ENCODE measurements at regions not wholly inside any gene's neighbourhood (a gene's known extent, or its start where the extent isn't known, plus 50 kb on each side); places are given as distances from the start of the nearest gene placed in this dataset.

- no peak for DNase-seq (ENCODE audit: low read depth in 2 of 2)
These were observed 179.2 kb upstream of the RAB4A start for GRCh38 chr1:229091721-229092136.

DNA sequence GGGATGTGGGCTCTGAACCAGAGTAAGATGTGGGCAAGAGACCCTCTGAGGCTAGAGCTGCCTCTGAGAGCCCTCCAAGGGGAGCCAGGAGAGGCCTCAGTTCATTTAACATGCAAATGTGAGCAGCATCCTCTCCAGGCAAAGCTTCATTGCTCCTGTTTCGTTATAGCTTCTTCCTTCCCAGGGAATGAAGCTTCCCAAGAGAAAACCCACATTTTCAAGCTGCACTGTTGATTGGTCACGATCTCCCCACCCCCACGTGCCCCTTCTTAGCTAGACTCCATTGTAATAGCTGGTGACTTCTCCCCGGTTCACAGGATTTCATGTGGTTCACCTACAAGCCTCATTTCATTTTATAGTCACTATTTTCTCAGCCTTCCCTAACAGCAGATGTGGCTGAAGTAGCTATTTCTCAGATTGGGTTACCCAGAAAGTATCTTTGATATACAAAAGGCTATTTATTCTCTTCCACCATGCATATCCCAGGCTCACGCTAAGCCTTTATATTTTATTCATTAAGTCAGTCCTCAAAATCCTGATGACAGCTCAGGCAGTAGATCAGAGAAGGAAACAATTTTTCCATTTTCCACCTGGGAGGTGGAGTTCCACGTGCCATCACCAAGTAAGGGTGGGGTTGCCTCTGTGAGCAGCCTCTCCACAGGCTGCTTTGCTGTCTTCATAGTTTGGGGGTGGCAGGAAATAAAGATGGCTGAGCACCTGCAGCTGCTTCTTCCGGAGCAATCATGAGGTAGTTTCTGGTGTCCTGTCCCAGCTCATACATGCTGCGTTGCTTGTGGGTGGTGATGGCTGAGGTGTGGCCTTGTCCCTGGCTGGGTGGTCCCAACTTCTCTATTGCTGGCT, 178.3 kb upstream of the RAB4A start:
- no peak for DNase-seq (ENCODE audit: low read depth in 2 of 2)

DNA sequence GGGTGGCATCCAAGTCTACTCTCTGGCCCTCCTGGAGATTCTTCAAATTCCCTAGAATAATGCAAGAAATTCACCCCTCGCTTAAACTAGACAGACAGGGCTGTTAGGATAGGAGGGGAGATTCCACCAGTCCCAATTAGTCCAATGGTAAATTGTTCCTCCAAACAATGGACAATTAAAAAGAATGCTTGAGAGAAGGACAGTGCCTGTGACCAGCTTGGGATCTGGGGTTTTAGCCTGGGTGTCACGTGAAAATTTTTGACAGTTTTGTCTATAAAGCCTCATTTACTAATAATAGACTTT, 177.7 kb upstream of the RAB4A start:
- no peak for DNase-seq (ENCODE audit: low read depth in 2 of 2)

DNA sequence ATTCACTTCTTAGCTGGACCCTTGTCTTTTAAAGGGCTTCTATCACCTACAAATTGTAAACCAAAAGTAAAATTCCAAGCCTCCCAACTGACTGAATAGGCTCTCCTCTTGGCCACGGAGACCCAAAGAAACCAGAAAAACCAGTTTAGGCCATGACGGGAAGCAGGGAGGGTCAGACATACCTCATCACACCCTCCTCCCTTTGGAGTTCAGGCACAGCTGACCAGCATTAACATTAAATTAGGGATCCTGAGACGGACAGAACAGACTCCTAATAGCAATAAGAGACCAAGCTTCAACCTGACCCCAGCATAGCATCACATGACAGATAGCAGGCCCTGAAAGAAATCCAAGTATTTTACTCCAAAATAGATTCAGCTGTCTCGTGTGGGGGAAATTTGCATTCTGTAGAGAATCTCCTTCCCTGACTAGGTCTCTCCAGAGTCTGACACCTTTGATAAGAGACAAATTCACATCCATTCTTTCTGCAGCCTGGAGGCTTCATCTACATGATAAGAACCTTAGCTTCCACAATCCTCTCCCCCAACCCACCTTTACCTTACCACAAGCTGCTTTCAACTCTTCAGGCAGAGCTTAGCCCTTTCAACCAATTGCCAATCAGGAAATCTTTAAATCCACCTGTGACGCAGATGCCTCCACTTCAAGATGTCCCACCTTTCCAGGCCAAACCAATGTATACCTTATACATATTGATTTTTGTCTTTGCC, 177.1 kb upstream of the RAB4A start:
- DNase-seq (ENCODE audit: low read depth in 2 of 2): no peak

GRCh38 chr1:229094476-229095311, 176.2 kb upstream of the RAB4A start:
- no peak for DNase-seq (ENCODE audit: low read depth in 2 of 2)

DNA sequence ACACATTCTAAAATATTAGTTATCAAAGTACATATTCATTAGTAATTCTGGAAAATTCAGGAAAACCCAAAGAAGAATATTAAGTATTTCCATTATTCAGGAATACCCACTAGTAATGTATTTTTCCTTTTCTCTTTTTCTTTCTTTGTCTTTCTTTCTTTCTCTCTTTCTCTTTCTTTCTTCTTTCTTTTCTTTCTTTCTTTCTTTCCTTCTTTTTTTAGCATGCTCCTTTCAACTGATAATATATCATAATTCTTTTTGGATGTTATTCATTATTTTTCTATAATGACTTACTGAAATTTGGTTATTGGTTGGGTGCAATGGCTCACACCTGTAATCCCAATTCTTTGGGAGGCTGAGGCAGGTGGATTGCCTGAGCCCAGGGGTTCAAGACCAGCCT, 175.6 kb upstream of the RAB4A start:
- DNase-seq (ENCODE audit: low read depth in 2 of 2): no peak

GRCh38 chr1:229097356-229097755, 173.6 kb upstream of the RAB4A start:
- no peak for DNase-seq (ENCODE audit: low read depth in 2 of 2)

- no peak for DNase-seq (ENCODE audit: low read depth in 2 of 2)
These were observed 172.6 kb upstream of the RAB4A start for GRCh38 chr1:229098361-229098760.

- no peak for DNase-seq (ENCODE audit: low read depth in 2 of 2)
These were observed 171.9 kb upstream of the RAB4A start for GRCh38 chr1:229098903-229099578.

DNA sequence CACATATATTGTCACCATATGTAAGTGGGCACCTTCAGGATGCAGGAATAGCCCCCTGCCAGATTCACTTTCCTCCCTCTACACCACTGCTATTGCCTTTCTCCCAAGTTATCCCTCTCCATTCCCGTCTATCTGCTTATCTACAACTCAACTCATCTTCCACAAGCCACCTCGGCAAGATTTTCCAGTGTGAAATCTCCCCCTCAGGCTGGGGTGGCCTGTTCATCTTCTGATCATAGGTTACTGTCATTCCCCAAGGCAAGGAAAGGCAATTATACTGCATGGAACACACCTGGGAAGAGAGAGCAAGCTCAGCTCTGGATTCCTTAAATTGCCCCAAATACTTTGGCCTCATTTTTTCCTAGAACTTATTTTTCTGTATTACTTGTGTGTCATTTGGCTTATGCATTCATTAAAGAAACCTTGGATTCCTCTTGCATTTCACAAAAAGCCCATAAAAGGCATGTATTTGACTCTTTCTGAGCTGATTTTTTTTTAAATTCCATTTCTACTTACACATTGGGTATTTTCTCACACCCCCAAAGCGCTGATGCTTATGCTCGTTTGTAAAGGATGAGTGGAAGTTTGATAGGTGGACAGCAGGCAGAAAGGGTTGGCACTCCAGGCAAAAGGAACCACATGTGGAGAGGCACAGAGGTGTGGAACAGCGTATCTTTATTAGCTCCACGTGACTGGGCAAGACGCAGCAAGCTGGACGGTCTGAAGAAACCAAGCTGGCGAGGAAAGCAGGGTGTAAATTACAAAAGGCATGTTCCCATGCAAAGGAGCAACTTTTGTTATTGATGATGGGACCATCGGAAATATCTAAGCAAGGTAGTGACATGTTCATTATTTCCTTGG, 169.7 kb upstream of the RAB4A start:
- DNase-seq (ENCODE audit: low read depth in 2 of 2): no peak

GRCh38 chr1:229102741-229103391, 168.0 kb upstream of the RAB4A start:
- no peak for DNase-seq (ENCODE audit: low read depth in 2 of 2)

- DNase-seq (ENCODE audit: low read depth in 2 of 2): no peak
These were observed 166.3 kb upstream of the RAB4A start for GRCh38 chr1:229104654-229105053.

GRCh38 chr1:229105109-229105508, 165.8 kb upstream of the RAB4A start:
- no peak for DNase-seq (ENCODE audit: low read depth in 2 of 2)

- no peak for DNase-seq (ENCODE audit: low read depth in 2 of 2)
These were observed 164.9 kb upstream of the RAB4A start for GRCh38 chr1:229105822-229106525.

DNA sequence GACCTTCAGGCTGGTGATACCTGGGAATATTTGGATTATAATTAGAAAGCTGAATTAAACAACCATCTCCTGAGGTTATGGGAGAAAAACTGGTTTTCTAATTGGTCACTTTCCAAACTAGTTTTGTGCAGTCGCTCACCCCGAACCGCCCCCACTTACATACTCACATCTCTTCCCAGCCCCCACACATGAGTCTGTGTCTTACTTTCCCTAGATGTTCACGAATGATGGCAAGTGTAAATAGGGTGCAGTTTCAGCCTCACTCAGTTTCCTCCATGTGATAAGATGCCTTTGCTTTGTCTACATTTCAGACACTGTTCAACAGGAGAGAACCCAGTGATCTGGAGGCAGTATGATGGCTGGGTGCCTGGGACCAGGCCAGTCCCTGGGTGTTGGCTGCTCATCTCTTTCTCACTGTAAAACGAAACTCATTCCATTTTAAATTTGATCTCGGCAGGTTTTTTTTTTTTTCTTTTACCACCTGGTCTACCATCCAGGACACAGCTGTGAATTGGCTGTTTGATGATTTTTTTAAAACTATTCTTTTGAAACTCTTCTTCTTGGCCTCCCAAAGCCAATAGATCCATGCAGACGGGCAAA, 164.3 kb upstream of the RAB4A start:
- DNase-seq (ENCODE audit: low read depth in 2 of 2): no peak

DNA sequence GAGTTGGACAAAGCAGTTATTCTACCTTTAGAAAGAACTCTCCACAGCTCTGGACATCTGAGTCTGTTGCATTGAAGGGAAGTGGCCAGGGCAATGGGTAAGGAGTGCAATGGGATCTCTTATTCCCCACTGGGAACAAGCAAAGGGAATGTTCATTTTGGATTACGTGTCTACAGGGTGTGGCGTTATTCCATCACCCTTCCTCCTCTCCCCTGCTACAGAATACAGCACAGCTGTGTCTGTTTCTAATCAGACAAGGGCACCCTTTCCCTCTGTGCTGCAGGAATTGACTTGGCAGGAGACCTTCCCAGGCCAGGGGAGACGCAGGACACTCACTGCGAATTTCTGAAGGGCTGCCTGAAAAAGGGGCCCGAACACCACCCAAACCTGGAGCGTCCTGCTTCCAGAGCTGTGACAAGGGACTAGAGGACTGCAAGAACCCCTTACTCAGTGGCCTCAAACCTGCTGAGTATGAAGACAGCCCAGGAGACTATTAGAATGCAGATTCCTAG, 163.6 kb upstream of the RAB4A start:
- DNase-seq (ENCODE audit: low read depth in 2 of 2): no peak

DNA sequence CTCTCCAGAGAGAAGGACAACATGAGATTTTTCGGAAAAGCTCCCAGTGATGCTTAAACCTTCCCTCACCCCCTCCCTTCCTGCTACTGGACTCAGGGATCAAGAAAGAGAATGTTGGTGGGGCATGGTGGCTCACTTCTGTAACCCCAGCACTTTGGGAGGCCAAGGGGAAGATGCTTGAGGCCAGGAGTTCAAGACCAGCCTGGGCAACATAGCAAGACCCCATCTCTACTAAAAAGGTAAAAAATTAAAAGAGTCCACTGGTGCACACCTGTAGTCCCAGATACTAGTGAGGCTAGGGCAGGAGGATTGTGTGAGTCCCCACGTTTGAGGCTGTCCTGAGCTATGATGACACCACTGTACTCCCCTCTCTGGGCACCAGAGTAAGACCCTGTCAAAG, 162.9 kb upstream of the RAB4A start:
- no peak for DNase-seq (ENCODE audit: low read depth in 2 of 2)

DNA sequence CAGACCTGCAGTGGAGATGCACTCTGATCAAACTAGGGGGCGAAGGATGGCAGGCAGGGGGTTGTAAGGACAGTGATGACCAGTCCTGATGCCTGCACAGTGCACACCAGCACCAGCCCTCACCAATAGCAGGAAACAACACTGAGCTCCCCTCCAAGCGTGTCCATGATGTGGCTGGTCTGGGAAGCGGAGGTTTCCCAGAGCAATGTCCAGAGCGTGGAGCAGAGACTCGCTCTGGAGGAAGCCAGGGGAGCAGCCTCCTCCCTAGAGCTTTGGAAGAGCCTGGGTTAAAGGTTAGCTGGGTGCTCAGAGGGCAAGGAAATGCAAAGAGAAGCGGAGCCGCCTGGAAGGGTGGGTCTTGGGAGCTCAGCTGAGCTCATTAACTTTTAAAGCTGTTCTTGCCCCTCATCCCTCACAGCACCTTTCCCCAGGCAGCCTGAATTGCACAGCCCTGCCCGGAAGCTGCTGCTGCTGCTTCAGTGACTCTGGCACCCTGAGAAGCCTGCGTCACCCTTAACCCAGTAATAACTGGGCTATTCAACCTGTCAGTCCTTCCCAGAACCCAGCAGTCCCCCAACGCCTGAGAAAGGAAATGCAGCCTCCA, 162.2 kb upstream of the RAB4A start:
- no peak for DNase-seq (ENCODE audit: low read depth in 2 of 2)

DNA sequence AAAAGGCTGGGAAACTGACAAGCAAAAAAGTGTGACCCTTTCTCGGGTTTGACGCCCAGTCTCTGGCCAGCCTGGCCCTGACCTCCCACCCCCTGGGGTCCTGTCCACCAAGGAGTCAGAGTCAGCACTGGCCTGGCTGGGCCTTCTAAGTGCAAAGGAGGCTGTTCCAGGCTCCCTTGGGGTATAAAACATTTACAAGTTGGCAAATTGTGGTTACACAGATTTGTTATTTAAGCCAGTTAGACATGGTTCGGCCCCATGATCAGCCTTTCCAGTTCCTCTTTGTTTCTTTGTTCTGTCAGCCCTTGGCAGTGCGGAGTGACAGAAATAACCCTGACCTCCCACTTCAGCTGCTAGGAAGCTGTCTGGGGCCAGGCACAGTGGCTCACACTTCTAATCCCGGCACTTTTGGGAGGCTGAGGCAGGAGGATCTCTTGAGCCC, 161.6 kb upstream of the RAB4A start:
- DNase-seq (ENCODE audit: low read depth in 2 of 2): no peak
